ENCODE measurements at regions not wholly inside any gene's neighbourhood (a gene's known extent, or its start where the extent isn't known, plus 50 kb on each side); places are given as distances from the start of the nearest gene placed in this dataset.

- Histone ChIP-seq H3K9ac (ENCODE audit: insufficient read depth, low read length) (no peak overlapping the region), H3K4me3 (replicated peaks in 1 of 4; ENCODE audit: control extremely low read depth in 1 of 4, insufficient read depth in 1 of 4, low read depth in 3 of 4, low read length in 4 of 4) (no peak overlapping the region), H3K27ac (ENCODE audit: insufficient read depth, low read length) (no peak overlapping the region), H3K4me1 (ENCODE audit: control insufficient read depth, extremely low read depth, insufficient read depth, low read length) (no peaks in the 10 kb centered on the region), H3K9me3 (ENCODE audit: control insufficient read depth, insufficient read depth, low read depth, low read length) (no peaks in the 10 kb centered on the region), H2AFZ (ENCODE audit: low read length) (no peak overlapping the region), H3K27me3 (ENCODE audit: control insufficient read depth, insufficient read depth, low read length) (no peaks in the 10 kb centered on the region), H3K79me2 (ENCODE audit: control insufficient read depth, insufficient read depth, low read length) (no peaks in the 10 kb centered on the region), H4K20me1 (ENCODE audit: control insufficient read depth, extremely low read depth, insufficient read depth, low read length) (no peaks in the 10 kb centered on the region), H3K4me2 (ENCODE audit: extremely low read depth, insufficient read depth, low read length) (no peak overlapping the region), H3K36me3 (ENCODE audit: control insufficient read depth, insufficient read depth, low read length) (no peaks in the 10 kb centered on the region)
- peak in 1 of 2 donors; percentile 23 for DNase-seq (ENCODE audit: low read depth in 2 of 2)
- TF ChIP-seq EZH2 (IDR thresholded peaks at IDR 0.05; ENCODE audit: low read length, missing control alignments) = no peak
- TF ChIP-seq CTCF (conservative IDR thresholded peaks at IDR 0.05 in 1 of 2, IDR thresholded peaks at IDR 0.05 in 1 of 2; ENCODE audit: low read depth in 1 of 2, low read length in 2 of 2) = no peak
These were observed 402.6 kb upstream of the KIF2B start for GRCh38 chr17:53420035-53420641.

DNA sequence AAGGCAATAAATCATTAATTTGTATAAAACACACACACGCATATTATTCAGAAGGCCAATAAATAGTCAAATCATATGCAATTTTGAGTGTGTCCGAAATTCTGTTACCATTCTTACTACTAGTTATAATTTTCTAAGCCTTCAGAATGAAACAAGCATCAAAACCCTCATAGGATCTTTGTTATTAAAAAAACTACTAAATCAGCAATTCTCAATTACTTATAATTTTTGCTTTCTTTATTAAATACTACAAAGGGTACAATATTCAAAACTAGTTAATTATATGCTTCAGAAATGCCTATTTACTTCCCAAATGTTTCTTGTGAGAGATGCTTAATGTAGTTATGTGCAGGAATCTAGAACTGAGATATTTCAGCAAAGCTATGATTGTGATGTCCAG is 413.1 kb upstream of the KIF2B start:
- no peak overlapping the region for H3K4me3 ChIP-seq (replicated peaks in 1 of 4; ENCODE audit: control extremely low read depth in 1 of 4, insufficient read depth in 1 of 4, low read depth in 3 of 4, low read length in 4 of 4)
- H3K9ac ChIP-seq (ENCODE audit: insufficient read depth, low read length) = no peak overlapping the region
- no peaks in the 10 kb centered on the region for H4K20me1 ChIP-seq (ENCODE audit: control insufficient read depth, extremely low read depth, insufficient read depth, low read length)
- no peaks in the 10 kb centered on the region for H3K27me3 ChIP-seq (ENCODE audit: control insufficient read depth, insufficient read depth, low read length)
- no peak for DNase-seq (ENCODE audit: low read depth in 2 of 2)
- TF ChIP-seq CTCF (conservative IDR thresholded peaks at IDR 0.05 in 1 of 2, IDR thresholded peaks at IDR 0.05 in 1 of 2; ENCODE audit: low read depth in 1 of 2, low read length in 2 of 2) (no peak), EZH2 (IDR thresholded peaks at IDR 0.05; ENCODE audit: low read length, missing control alignments) (no peak)
- no peaks in the 10 kb centered on the region for H3K4me1 ChIP-seq (ENCODE audit: control insufficient read depth, extremely low read depth, insufficient read depth, low read length)
- no peaks in the 10 kb centered on the region for H3K9me3 ChIP-seq (ENCODE audit: control insufficient read depth, insufficient read depth, low read depth, low read length)
- no peak overlapping the region for H3K4me2 ChIP-seq (ENCODE audit: extremely low read depth, insufficient read depth, low read length)
- no peaks in the 10 kb centered on the region for H3K79me2 ChIP-seq (ENCODE audit: control insufficient read depth, insufficient read depth, low read length)
- no peak overlapping the region for H2AFZ ChIP-seq (ENCODE audit: low read length)
- H3K36me3 ChIP-seq (ENCODE audit: control insufficient read depth, insufficient read depth, low read length) = no peaks in the 10 kb centered on the region
- no peak overlapping the region for H3K27ac ChIP-seq (ENCODE audit: insufficient read depth, low read length)

- DNase-seq (ENCODE audit: low read depth in 2 of 2) = no peak
- no peaks in the 10 kb centered on the region for H4K20me1 ChIP-seq (ENCODE audit: control insufficient read depth, extremely low read depth, insufficient read depth, low read length)
These were observed 415.8 kb upstream of the KIF2B start for GRCh38 chr17:53406907-53407306.

More at GRCh38 chr17:53406907-53407306, 415.8 kb upstream of the KIF2B start:
- no peak overlapping the region for H3K27ac ChIP-seq (ENCODE audit: insufficient read depth, low read length)
- no peak overlapping the region for H3K9ac ChIP-seq (ENCODE audit: insufficient read depth, low read length)
- H3K79me2 ChIP-seq (ENCODE audit: control insufficient read depth, insufficient read depth, low read length) = no peaks in the 10 kb centered on the region
- no peak for TF ChIP-seq EZH2 (IDR thresholded peaks at IDR 0.05; ENCODE audit: low read length, missing control alignments)
- TF ChIP-seq CTCF (conservative IDR thresholded peaks at IDR 0.05 in 1 of 2, IDR thresholded peaks at IDR 0.05 in 1 of 2; ENCODE audit: low read depth in 1 of 2, low read length in 2 of 2) = no peak
- no peak overlapping the region for H3K4me3 ChIP-seq (replicated peaks in 1 of 4; ENCODE audit: control extremely low read depth in 1 of 4, insufficient read depth in 1 of 4, low read depth in 3 of 4, low read length in 4 of 4)
- H3K9me3 ChIP-seq (ENCODE audit: control insufficient read depth, insufficient read depth, low read depth, low read length) = no peaks in the 10 kb centered on the region
- no peak overlapping the region for H2AFZ ChIP-seq (ENCODE audit: low read length)
- no peaks in the 10 kb centered on the region for H3K4me1 ChIP-seq (ENCODE audit: control insufficient read depth, extremely low read depth, insufficient read depth, low read length)
- H3K36me3 ChIP-seq (ENCODE audit: control insufficient read depth, insufficient read depth, low read length) = no peaks in the 10 kb centered on the region
- H3K27me3 ChIP-seq (ENCODE audit: control insufficient read depth, insufficient read depth, low read length) = no peaks in the 10 kb centered on the region
- no peak overlapping the region for H3K4me2 ChIP-seq (ENCODE audit: extremely low read depth, insufficient read depth, low read length)
